ENCODE measurements at regions not wholly inside any gene's neighbourhood (a gene's known extent, or its start where the extent isn't known, plus 50 kb on each side); places are given as distances from the start of the nearest gene placed in this dataset.

GRCh38 chr4:8778291-8778690 lies 93.3 kb downstream of the HMX1 start:
- TF ChIP-seq REST (IDR thresholded peaks at IDR 0.05; ENCODE audit: insufficient read depth in 1 of 2, low read depth in 2 of 2, low read length in 2 of 2) (no peak), TAF1 (IDR thresholded peaks at IDR 0.05; ENCODE audit: borderline replicate concordance, insufficient read depth, low read length) (no peak), POLR2AphosphoS5 (IDR thresholded peaks at IDR 0.05; ENCODE audit: low read depth, low read length) (no peak)

Data from PFSK-1 (cell line).